ENCODE measurements at regions not wholly inside any gene's neighbourhood (a gene's known extent, or its start where the extent isn't known, plus 50 kb on each side); places are given as distances from the start of the nearest gene placed in this dataset.
"Not testable (repeated sequence)": the region's sequence is repeated elsewhere in the genome, so short reads cannot be mapped to it uniquely, and the experiment has no call there.

- DNase-seq = no peak
Measured at GRCh38 chr10:61040399-61041016, 96.5 kb upstream of the RHOBTB1 start.

- no peak for DNase-seq
Measured at GRCh38 chr10:61039868-61040267, 95.9 kb upstream of the RHOBTB1 start.

DNA sequence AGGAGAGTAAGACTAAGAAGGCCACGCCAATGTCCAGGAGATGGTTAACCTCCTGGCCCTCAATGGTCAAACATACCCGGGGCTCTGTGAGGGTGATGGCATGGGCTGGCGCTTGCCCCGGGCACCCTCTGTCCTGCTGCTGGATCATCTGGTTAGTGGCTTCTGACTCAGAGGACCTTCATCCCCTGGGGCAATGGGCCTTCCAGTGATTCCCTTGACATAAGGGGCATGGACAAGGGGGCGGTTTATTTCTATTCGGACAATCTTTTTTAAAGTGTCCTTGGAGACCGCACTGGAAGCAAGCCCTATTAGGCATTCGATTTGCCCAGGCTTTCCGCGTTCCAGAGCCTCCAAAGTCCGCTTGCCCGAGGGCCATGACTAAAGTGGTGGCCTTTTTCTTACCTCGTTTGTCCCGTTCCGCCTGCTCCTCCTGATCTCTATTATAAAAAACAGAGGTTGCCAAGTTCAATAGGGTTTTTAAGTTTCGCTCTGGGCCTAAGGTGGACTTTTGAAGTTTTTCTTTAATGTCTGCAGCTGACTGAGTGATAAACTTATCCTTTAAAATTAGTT lies 93.4 kb upstream of the RHOBTB1 start:
- DNase-seq = not testable (repeated sequence)

- DNase-seq = not testable (repeated sequence)
Measured at GRCh38 chr10:61036148-61036547, 92.2 kb upstream of the RHOBTB1 start.

DNA sequence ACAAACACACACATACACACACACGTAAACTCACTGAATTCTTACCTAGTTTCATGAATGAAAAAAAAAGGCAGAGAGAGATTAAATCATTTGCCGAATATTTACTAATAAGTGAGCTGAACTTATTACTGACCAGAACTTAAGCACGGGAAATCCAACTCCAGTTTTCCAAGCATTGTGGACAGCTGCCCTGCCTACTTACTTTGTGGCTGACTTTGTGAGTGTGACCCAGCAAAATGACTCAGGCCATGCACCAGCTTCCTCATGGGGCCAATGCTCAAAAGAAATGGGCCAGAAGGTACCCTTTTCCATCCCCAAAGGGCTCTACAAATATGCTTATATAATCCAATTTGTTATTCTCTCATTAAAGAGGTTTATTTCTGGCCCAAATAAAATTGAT lies 87.4 kb upstream of the RHOBTB1 start:
- no peak for DNase-seq

DNA sequence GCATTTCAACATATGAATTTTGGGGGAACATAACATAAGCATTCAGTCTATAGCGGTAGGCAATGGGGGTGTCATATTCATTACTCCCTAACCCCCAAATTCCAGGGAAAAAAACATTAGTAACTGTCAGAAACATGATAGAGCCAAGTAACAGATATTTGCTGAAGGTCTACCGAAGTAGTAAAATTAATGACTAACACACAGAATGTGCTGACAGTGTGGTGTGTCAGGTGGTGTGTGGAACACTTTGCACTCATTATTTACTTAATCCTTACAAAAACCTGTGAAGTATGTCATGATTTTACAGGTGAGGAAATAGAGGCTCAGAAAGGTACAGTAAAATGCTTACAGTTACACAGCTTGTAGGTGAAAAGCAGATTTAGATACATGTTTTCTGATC lies 85.4 kb upstream of the RHOBTB1 start:
- no peak for DNase-seq

- DNase-seq = peak; percentile 20
Measured at GRCh38 chr10:61028861-61029361, 84.9 kb upstream of the RHOBTB1 start.

- peak; percentile 25 for DNase-seq
Measured at GRCh38 chr10:61024856-61025201, 80.8 kb upstream of the RHOBTB1 start.

- DNase-seq = no peak
Measured at GRCh38 chr10:61024151-61024855, 80.3 kb upstream of the RHOBTB1 start.

- DNase-seq = no peak
Measured at GRCh38 chr10:61023053-61023452, 79.1 kb upstream of the RHOBTB1 start.

- DNase-seq = no peak
Measured at GRCh38 chr10:61021926-61022325, 77.9 kb upstream of the RHOBTB1 start.

DNA sequence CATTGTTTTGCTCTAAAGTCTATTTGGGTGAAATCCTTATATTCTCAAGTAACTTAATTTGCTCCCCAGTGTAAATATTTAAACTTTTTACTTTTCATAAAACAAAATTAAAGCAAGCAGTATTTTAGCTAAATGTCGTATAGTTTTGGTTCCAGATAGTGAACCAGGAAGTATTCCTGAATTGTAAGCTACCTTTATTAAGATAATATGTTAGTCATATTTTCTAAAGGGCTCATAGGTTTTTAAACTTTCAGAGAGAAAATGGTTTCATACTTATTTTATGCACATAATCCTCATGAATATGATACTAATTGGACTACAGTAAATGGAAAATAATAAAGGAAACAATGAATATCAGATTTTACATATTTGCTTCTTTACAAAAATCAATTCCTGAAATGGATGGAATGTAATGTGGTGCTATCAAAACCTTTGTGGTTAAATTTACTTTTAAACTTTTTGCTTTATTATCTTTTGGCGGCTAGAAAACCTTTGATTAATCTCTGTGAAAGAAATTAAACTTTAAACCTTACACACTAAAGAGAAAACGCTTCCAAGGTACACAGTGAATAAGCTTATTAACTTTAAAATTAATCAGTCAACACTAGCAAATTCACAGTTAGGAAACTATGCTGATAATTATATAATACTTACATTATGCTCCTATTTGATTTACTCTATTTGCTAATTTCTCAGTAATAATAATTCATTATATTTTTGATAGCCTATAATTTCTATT lies 76.6 kb upstream of the RHOBTB1 start:
- no peak for DNase-seq

DNA sequence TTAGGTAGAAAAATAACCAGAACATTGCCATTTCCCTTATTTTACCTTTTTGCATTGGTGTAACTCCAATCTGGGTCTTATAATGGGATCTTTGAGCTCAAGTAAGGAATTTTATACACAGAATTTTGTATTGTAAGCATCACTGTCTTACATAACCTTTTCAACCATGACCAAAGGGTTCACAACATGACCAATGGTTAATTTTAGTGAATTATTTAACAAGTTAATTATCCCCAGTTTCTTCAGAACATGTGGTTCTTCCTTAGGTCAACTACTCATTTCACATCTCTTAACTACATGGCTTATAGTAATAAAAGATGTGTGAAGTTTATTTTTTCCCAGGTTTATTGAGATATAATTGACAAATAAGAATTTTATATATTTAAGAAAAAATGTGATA lies 74.2 kb upstream of the RHOBTB1 start:
- DNase-seq = no peak

- DNase-seq = no peak
Measured at GRCh38 chr10:61016630-61017029, 72.6 kb upstream of the RHOBTB1 start.

DNA sequence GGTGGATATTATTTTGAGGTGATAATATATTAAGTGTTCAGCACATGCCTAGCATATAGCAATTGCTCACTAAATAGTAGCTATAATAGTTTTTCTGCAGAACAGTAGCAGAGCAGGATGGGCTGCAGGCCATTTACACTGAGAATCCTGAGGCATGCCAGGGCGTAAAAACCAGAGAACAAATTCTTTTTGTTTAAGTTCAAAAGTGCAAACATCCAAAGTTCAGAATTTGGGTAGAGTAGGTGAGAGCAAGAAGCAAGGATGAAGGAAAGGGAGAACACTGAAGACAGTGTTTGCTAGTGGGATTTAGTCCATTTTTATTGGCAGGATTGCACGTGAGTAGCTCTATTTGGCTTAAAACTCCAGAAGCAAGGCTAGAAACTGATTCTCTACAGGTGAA lies 72.0 kb upstream of the RHOBTB1 start:
- no peak for DNase-seq

- no peak for DNase-seq
Measured at GRCh38 chr10:61010863-61011262, 66.9 kb upstream of the RHOBTB1 start.

DNA sequence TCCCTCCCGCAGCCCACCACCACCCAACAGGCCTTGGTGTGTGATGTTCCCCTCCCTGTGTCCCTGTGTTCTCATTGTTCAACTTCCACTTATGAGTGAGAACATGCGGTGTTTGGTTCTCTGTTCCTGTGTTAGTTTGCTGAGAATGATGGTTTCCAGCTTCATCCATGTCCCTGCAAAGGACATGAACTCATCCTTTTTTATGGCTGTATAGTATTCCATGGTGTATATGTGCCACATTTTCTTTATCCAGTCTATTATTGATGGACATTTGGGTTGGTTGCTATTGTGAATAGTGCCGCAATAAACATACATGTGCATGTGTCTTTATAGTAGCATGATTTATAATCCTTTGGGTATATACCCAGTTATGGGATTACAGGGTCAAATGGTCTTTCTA lies 59.1 kb upstream of the RHOBTB1 start:
- DNase-seq = not testable (repeated sequence)

GRCh38 chr10:61001731-61002122 lies 57.7 kb upstream of the RHOBTB1 start:
- DNase-seq = no peak

GRCh38 chr10:61000769-61001730 lies 57.1 kb upstream of the RHOBTB1 start:
- DNase-seq = peak; percentile 17

- DNase-seq = no peak
Measured at GRCh38 chr10:60998932-60999331, 54.9 kb upstream of the RHOBTB1 start.

DNA sequence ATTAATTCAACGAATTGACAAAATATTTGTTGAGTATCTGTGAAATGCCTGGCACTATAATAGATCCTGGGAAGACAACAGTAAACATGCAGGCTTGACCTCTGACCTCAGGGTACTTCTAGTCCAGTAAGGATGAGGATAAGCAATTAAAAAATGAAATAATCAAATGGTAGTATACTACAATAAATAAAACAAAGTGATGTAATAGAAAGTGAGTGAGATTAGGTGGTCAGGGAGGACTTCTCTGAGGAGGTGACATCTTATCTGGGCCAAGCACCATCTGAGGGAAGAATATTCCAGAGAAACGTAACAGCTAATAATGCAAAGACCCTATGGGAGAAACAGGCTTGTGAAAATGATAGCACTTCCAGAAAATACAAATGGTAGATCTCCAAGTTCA lies 50.1 kb upstream of the RHOBTB1 start:
- no peak for DNase-seq

Data from fibroblast of skin of right quadriceps (primary cell).